ENCODE measurements at regions not wholly inside any gene's neighbourhood (a gene's known extent, or its start where the extent isn't known, plus 50 kb on each side); places are given as distances from the start of the nearest gene placed in this dataset.
"Not testable (repeated sequence)": the region's sequence is repeated elsewhere in the genome, so short reads cannot be mapped to it uniquely, and the experiment has no call there.

DNA sequence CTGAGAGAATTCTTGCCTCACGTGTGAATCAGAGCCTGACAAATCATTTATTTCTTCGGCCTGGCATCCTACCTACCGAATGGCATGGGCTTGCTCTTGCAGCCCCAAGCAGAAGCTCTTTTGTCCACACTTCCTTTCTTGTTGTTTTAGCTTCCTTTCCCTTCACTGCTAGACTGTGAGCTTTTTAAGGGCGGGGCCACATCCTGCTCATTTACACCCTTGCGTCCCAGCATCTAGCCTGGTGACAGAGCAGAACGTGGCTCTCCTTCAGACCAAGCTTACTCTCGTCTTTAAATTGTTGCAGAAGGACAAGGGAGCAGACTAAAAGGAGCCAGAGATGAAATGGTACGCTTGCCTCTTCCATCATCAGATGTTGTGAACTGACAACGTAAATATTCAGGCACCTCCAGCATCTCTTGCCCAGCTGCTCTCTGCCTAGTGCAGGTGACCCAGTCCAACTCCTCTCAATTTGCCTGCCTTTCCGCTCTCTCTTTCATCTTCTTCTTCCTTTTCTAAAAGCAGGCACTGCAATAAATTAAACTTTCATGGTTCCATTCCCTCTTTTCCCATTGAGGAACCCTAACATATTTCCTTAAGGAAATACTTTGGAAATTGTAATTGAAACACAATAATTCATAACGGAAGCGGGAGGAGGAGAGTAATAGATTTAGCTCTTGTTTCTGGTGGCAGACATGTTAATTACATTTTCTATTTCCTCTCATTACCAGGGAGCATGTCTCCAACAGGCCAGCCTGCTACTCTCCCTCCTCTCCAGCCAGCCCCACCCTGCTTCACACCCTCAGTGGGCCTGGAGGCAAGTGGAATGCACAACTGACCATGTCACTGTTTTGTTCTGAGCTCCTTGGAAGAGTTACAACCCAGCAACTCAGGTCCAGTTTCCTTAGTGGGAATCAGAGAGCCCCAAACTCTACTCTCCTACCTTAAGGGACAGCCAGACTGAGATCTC is 228.1 kb upstream of the TRIB2 start:
- DNase-seq (ENCODE audit: extremely low spot score in 2 of 2): no peak
- peaks cover 13% of the 10 kb centered on the region for H3K4me1 ChIP-seq
- no peak overlapping the region for H3K4me3 ChIP-seq
- no peak for TF ChIP-seq POLR2A (IDR thresholded peaks at IDR 0.05)
- no peak for TF ChIP-seq POLR2AphosphoS5 (IDR thresholded peaks at IDR 0.05; ENCODE audit: insufficient read depth in 1 of 2, low read depth in 1 of 2)
- no peak for TF ChIP-seq CTCF (IDR thresholded peaks at IDR 0.05)
- intact Hi-C loops (cut with DNase I): no loop called here
- H3K9me3 ChIP-seq: no peaks in the 10 kb centered on the region
- no peaks in the 10 kb centered on the region for H3K27me3 ChIP-seq
- no peak overlapping the region for H3K27ac ChIP-seq
- H3K36me3 ChIP-seq: no peaks in the 10 kb centered on the region

DNA sequence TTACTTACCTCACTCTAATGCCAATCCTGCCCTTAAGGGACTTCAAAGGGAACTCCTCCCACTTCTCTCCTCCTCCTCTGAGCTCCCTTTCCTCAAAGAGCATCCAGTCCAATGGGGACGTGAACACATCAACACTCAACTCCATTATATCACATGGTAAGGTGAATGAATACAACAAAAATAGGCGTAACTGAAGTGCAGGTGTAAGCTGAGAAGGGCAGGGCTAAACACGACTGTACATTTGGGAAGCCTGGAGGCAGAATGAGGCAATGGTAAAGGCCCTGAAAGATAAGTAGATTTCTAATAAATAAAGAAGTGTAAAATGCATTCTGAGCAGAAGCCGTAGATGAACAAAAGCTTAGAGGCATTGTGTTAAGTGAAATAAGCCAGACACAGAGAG is 226.1 kb upstream of the TRIB2 start:
- Histone ChIP-seq H3K27ac (no peak overlapping the region), H3K36me3 (no peaks in the 10 kb centered on the region), H3K4me3 (no peak overlapping the region), H3K4me1 (peaks cover 13% of the 10 kb centered on the region), H3K9me3 (no peaks in the 10 kb centered on the region), H3K27me3 (no peaks in the 10 kb centered on the region)
- DNase-seq (ENCODE audit: extremely low spot score in 2 of 2): no peak
- intact Hi-C loops (cut with DNase I): no loop called here
- TF ChIP-seq POLR2A (IDR thresholded peaks at IDR 0.05) (no peak), CTCF (IDR thresholded peaks at IDR 0.05) (no peak), POLR2AphosphoS5 (IDR thresholded peaks at IDR 0.05; ENCODE audit: insufficient read depth in 1 of 2, low read depth in 1 of 2) (no peak)

DNA sequence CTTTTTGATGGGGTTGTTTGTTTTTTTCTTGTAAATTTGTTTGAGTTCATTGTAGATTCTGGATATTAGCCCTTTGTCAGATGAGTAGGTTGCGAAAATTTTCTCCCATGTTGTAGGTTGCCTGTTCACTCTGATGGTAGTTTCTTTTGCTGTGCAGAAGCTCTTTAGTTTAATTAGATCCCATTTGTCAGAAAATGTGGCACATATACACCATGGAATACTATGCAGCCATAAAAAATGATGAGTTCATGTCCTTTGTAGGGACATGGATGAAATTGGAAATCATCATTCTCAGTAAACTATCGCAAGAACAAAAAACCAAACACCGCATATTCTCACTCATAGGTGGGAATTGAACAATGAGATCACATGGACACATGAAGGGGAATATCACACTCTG is 224.4 kb upstream of the TRIB2 start:
- H3K9me3 ChIP-seq; intact Hi-C loops (cut with DNase I); H3K4me1 ChIP-seq; H3K27ac ChIP-seq; H3K27me3 ChIP-seq; DNase-seq (ENCODE audit: extremely low spot score in 2 of 2); H3K4me3 ChIP-seq; H3K36me3 ChIP-seq: not testable (repeated sequence)

DNA sequence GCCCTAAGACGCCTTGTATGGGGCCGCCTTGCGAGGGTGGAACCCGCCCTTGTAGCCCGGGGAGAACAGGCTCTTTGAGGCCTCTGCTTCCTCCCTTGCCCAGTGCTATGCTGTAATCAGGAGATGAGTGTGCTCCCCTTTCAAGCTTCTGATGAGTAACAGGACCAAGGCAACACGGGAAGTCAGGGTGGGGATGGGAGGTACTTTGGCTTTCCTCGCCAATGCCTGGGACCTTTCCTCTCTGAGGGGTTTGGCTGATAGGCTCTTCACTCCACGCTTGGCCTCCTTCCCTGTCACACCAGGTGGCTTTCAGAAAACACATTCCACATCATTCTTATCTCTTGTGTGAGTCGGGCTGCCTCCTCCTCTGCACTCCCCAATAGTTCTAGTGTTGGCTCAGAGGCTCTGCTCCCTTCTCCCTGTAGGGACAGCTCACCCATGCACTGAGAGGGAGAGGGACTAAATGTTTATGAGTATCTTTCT is 223.7 kb upstream of the TRIB2 start:
- no peaks in the 10 kb centered on the region for H3K36me3 ChIP-seq
- no peaks in the 10 kb centered on the region for H3K9me3 ChIP-seq
- no peak for TF ChIP-seq POLR2A (IDR thresholded peaks at IDR 0.05)
- TF ChIP-seq CTCF (IDR thresholded peaks at IDR 0.05): no peak
- TF ChIP-seq POLR2AphosphoS5 (IDR thresholded peaks at IDR 0.05; ENCODE audit: insufficient read depth in 1 of 2, low read depth in 1 of 2): no peak
- intact Hi-C loops (cut with DNase I): no loop called here
- no peaks in the 10 kb centered on the region for H3K4me1 ChIP-seq
- no peaks in the 10 kb centered on the region for H3K27me3 ChIP-seq
- H3K27ac ChIP-seq: no peak overlapping the region
- no peak for DNase-seq (ENCODE audit: extremely low spot score in 2 of 2)
- H3K4me3 ChIP-seq: no peak overlapping the region

GRCh38 chr2:12495247-12495868 is 221.4 kb upstream of the TRIB2 start:
- intact Hi-C loops (cut with DNase I): no loop called here

More at GRCh38 chr2:12495247-12495868, 221.4 kb upstream of the TRIB2 start:
- DNase-seq (ENCODE audit: extremely low spot score in 2 of 2): no peak
- H3K9me3 ChIP-seq: no peaks in the 10 kb centered on the region
- H3K36me3 ChIP-seq: no peaks in the 10 kb centered on the region
- TF ChIP-seq POLR2AphosphoS5 (IDR thresholded peaks at IDR 0.05; ENCODE audit: insufficient read depth in 1 of 2, low read depth in 1 of 2) (no peak), CTCF (IDR thresholded peaks at IDR 0.05) (no peak), POLR2A (IDR thresholded peaks at IDR 0.05) (no peak)
- H3K27me3 ChIP-seq: no peaks in the 10 kb centered on the region
- H3K4me1 ChIP-seq: no peaks in the 10 kb centered on the region
- H3K4me3 ChIP-seq: no peak overlapping the region
- H3K27ac ChIP-seq: no peak overlapping the region
